Esophagus muscularis mucosa (tissue), 4 donors: ENCODE measurements at regions not wholly inside any gene's neighbourhood (a gene's known extent, or its start where the extent isn't known, plus 50 kb on each side); places are given as distances from the start of the nearest gene placed in this dataset.

ENCODE experiments used
- DNase-seq: peaks from one replicate; pipeline ENCODE4 v3.0.0-alpha.2; 2017; ENCODE audit errors: extremely low spot score
- H3K27ac ChIP-seq, 4 donors: fragments of 200-600 bp; sonication (generic); replicated peaks in 1 of 4; 1 replicate in 3 of 4; 2 replicates in 1 of 4; pipeline ENCODE4 v1.5.1; 2016 to 2019; ENCODE audit warnings: mild to moderate bottlenecking in 1 of 4
- H3K27me3 ChIP-seq, 4 donors: fragments of 200-600 bp; sonication (generic); one replicate each; pipeline versions ENCODE4 v1.5.1 to v1.6.0; 2016 to 2019
- H3K36me3 ChIP-seq, 4 donors: fragments of 200-600 bp; sonication (generic); one replicate each; pipeline ENCODE4 v1.5.1; 2016 to 2019
- H3K4me1 ChIP-seq, 4 donors: fragments of 200-600 bp; sonication (generic); one replicate each; pipeline ENCODE4 v1.5.1; 2016 to 2019
- H3K4me3 ChIP-seq, 4 donors: fragments of 200-600 bp; sonication (generic); 1 replicate in 2 of 4; 2 replicates in 2 of 4; pipeline ENCODE4 v1.5.1; 2016 to 2019; ENCODE audit warnings: mild to moderate bottlenecking in 4 of 4, moderate library complexity in 1 of 4
- H3K9me3 ChIP-seq, 4 donors: fragments of 200-600 bp; sonication (generic); 1 replicate in 3 of 4; 2 replicates in 1 of 4; pipeline ENCODE4 v1.5.1; 2016 to 2019
- EP300 ChIP-seq: sonication (generic); formaldehyde crosslinking; IDR thresholded peaks from one replicate; pipeline ENCODE4 v1.6.1; 2017; ENCODE audit warnings: antibody characterized with exemption
- POLR2A ChIP-seq: fragments of 450-650 bp; IDR thresholded peaks from one replicate; pipeline ENCODE4 v1.6.1; 2017; ENCODE audit warnings: antibody characterized with exemption, moderate library complexity, mild to moderate bottlenecking, low read depth
- POLR2AphosphoS5 ChIP-seq, 2 donors: sonication (generic); formaldehyde crosslinking; IDR thresholded peaks; one replicate each; pipeline ENCODE4 v1.6.1; 2017; ENCODE audit warnings: antibody characterized with exemption in 2 of 2
- WGBS: methylation state at CpG from one replicate; pipeline ENCODE4 v1.1.5; 2018; 5-methylcytosine and 5-hydroxymethylcytosine counted together
- intact Hi-C: fragments of 100-400 bp; cut with DNase I; formaldehyde crosslinking; loops from one replicate; pipeline ENCODE4 v1.15.1; 2023
- TF ChIP-seq, protein P1 (sequence below), 3 experiments: fragments of 200-600 bp in 2 of 3; fragments of 450-650 bp in 1 of 3; sonication (generic) in 2 of 3; IDR thresholded peaks; one replicate each; pipeline ENCODE4 v1.5.1; 2017 to 2019; ENCODE audit warnings: antibody characterized with exemption in 3 of 3, mild to moderate bottlenecking in 2 of 3, moderate library complexity in 1 of 3

DNA sequence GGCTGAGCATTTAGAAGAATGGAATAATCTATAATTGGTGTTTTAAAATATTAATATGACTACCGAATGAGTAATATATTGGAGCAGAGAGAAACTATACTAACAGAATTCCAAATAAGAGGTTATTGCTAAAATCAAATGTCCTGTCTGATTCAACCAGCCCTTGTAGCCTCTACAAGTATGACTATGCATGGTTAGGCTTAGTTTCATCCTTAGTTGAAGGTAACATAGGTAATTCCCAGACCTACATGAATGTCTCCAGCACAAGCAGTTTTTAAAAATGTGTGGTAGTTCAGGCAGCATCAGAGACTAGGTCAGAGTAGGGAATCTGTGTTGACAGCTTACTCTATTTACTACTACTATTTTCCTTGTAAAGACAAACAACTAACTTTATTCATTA is 51.7 kb upstream of the SLC27A6 start:
- H3K4me1 ChIP-seq = peaks cover 0 to 5% (median 0%) of the 10 kb centered on the region in 4 donors
- H3K9me3 ChIP-seq = no peaks in the 10 kb centered on the region
- intact Hi-C loops = no loop called here
- no peaks in the 10 kb centered on the region for H3K36me3 ChIP-seq
- TF ChIP-seq POLR2AphosphoS5 (IDR thresholded peaks at IDR 0.05) (no peak), POLR2A (no peak), EP300 (no peak)
- TF ChIP-seq, protein P1, sequence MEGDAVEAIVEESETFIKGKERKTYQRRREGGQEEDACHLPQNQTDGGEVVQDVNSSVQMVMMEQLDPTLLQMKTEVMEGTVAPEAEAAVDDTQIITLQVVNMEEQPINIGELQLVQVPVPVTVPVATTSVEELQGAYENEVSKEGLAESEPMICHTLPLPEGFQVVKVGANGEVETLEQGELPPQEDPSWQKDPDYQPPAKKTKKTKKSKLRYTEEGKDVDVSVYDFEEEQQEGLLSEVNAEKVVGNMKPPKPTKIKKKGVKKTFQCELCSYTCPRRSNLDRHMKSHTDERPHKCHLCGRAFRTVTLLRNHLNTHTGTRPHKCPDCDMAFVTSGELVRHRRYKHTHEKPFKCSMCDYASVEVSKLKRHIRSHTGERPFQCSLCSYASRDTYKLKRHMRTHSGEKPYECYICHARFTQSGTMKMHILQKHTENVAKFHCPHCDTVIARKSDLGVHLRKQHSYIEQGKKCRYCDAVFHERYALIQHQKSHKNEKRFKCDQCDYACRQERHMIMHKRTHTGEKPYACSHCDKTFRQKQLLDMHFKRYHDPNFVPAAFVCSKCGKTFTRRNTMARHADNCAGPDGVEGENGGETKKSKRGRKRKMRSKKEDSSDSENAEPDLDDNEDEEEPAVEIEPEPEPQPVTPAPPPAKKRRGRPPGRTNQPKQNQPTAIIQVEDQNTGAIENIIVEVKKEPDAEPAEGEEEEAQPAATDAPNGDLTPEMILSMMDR (IDR thresholded peaks at IDR 0.05) = no peak
- no peak overlapping the region for H3K4me3 ChIP-seq
- H3K27me3 ChIP-seq = no peaks in the 10 kb centered on the region
- H3K27ac ChIP-seq = no peak overlapping the region
- 83% methylated on average over 1 of the region's 1 CpG for WGBS
- DNase-seq = no peak
